ENCODE measurements at regions not wholly inside any gene's neighbourhood (a gene's known extent, or its start where the extent isn't known, plus 50 kb on each side); places are given as distances from the start of the nearest gene placed in this dataset.

DNA sequence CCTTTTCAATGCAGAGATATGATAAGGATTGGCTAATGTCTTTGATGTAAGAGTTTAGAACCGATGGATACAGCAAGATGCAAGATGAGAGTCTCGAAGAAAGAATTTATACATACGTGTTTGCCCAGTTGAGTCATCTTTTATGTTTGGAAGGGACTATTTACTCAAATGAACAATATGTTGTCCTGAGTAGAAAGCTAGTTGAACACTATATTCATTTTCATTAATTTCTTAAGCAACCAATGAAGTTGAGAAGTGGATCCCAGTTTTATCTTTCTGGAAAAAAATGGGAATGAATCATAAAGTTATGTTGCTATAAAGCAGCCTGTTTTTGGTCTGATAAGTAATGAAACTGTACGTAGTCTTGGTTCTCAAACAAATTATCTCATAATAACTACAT, 1431.7 kb upstream of the FLRT2 start:
- TF ChIP-seq, protein P1, sequence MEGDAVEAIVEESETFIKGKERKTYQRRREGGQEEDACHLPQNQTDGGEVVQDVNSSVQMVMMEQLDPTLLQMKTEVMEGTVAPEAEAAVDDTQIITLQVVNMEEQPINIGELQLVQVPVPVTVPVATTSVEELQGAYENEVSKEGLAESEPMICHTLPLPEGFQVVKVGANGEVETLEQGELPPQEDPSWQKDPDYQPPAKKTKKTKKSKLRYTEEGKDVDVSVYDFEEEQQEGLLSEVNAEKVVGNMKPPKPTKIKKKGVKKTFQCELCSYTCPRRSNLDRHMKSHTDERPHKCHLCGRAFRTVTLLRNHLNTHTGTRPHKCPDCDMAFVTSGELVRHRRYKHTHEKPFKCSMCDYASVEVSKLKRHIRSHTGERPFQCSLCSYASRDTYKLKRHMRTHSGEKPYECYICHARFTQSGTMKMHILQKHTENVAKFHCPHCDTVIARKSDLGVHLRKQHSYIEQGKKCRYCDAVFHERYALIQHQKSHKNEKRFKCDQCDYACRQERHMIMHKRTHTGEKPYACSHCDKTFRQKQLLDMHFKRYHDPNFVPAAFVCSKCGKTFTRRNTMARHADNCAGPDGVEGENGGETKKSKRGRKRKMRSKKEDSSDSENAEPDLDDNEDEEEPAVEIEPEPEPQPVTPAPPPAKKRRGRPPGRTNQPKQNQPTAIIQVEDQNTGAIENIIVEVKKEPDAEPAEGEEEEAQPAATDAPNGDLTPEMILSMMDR (IDR thresholded peaks at IDR 0.05; ENCODE audit: insufficient read depth, low read length) = no peak
- TF ChIP-seq REST (IDR thresholded peaks at IDR 0.05; ENCODE audit: insufficient replicate concordance, low read depth) = no peak
